ENCODE measurements at regions not wholly inside any gene's neighbourhood (a gene's known extent, or its start where the extent isn't known, plus 50 kb on each side); places are given as distances from the start of the nearest gene placed in this dataset.

DNA sequence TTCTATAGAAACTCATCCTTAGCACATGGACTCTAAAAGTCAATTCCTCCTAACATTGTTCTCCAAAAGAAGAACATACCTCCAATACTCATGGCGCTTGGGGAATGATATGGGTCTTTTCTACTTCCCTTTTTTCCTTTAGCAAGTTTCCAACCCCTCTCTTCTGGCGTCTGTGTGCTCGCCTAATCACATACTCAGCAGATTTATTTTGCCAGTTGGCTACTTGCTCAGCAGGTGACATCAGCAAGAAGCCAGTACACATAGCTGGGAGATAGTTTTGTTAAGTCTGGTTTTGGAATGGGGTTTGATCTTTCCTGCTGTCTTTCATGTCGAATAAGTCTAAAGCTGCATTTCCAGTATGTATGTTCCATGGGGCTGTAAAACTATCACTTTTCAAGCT lies 193.8 kb downstream of the POM121L12 start:
- no peak for ATAC-seq
- no peak for DNase-seq (ENCODE audit: low read depth in 1 of 2, low spot score in 1 of 2)
- no peak overlapping the region for H3K4me2 ChIP-seq
- no peak for FAIRE-seq
- H3K4me3 ChIP-seq = no peak overlapping the region
- 5% methylated on average over 4 of the region's 4 CpGs for WGBS (ENCODE audit: missing lambda C conversion rate)
- POLR2A ChIA-PET = no interaction called here
- H3K4me1 ChIP-seq = no peaks in the 10 kb centered on the region
- CTCF ChIA-PET = no interaction called here
- peaks cover 3% of the 10 kb centered on the region; the same call in 1 of the 3 replicates for H3K9me3 ChIP-seq
- H3K27ac ChIP-seq = no peak overlapping the region
- no peak for TF ChIP-seq KDM5A (IDR thresholded peaks at IDR 0.05)
- no peak for TF ChIP-seq NR3C1 (IDR thresholded peaks at IDR 0.05)
- TF ChIP-seq ZSCAN20 (CRISPR knock-in tag; IDR thresholded peaks at IDR 0.05) = no peak
- TF ChIP-seq, protein P1, sequence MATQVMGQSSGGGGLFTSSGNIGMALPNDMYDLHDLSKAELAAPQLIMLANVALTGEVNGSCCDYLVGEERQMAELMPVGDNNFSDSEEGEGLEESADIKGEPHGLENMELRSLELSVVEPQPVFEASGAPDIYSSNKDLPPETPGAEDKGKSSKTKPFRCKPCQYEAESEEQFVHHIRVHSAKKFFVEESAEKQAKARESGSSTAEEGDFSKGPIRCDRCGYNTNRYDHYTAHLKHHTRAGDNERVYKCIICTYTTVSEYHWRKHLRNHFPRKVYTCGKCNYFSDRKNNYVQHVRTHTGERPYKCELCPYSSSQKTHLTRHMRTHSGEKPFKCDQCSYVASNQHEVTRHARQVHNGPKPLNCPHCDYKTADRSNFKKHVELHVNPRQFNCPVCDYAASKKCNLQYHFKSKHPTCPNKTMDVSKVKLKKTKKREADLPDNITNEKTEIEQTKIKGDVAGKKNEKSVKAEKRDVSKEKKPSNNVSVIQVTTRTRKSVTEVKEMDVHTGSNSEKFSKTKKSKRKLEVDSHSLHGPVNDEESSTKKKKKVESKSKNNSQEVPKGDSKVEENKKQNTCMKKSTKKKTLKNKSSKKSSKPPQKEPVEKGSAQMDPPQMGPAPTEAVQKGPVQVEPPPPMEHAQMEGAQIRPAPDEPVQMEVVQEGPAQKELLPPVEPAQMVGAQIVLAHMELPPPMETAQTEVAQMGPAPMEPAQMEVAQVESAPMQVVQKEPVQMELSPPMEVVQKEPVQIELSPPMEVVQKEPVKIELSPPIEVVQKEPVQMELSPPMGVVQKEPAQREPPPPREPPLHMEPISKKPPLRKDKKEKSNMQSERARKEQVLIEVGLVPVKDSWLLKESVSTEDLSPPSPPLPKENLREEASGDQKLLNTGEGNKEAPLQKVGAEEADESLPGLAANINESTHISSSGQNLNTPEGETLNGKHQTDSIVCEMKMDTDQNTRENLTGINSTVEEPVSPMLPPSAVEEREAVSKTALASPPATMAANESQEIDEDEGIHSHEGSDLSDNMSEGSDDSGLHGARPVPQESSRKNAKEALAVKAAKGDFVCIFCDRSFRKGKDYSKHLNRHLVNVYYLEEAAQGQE (IDR thresholded peaks at IDR 0.05) = no peak

DNA sequence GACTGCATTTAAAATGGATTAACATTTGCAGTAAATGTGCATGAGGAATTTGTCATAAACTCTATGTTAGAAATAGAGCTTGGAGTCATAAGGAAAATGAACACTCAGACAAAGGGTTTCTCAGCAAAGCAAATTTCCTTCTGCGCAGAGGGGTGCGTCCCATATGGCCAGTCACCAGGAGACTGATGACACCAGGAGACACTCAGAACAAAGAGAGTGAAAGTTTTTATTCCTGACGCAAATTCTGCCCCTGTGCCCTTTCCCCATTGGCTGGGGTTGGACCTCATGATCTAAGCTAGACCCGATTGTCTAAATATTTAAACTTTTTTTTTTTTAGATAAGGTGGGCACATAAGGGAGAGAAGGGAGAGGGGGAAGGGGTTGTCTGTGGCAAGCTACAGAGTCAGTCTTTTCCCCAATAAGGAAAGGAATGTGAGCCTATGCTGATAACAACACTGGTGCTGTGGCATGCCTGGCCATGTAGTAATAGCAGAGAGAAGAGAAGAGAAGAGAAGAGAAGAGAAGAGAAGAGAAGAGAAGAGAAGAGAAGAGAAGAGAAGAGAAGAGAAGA lies 202.0 kb downstream of the POM121L12 start:
- Histone ChIP-seq H3K4me2 (no peak overlapping the region), H3K27ac (no peak overlapping the region), H3K4me3 (no peak overlapping the region), H3K4me1 (no peaks in the 10 kb centered on the region), H3K9me3 (0 out of 3 replicates have a peak, but pooled peaks cover 5% of the 10 kb centered on the region)
- ChIA-PET CTCF (no interaction called here), POLR2A (no interaction called here)
- FAIRE-seq (no peak), DNase-seq (ENCODE audit: low read depth in 1 of 2, low spot score in 1 of 2) (no peak), ATAC-seq (no peak)
- whole genome bisulfite sequencing (ENCODE audit: missing lambda C conversion rate) = 30% methylated on average over 4 of the region's 4 CpGs
- TF ChIP-seq SMC3 (IDR thresholded peaks at IDR 0.05) = no peak
- TF ChIP-seq, protein P2, sequence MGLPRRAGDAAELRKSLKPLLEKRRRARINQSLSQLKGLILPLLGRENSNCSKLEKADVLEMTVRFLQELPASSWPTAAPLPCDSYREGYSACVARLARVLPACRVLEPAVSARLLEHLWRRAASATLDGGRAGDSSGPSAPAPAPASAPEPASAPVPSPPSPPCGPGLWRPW (IDR thresholded peaks at IDR 0.05) = no peak
- no peak for TF ChIP-seq HEYL (CRISPR knock-in tag; IDR thresholded peaks at IDR 0.05)
- TF ChIP-seq RARB (CRISPR knock-in tag; IDR thresholded peaks at IDR 0.05) = no peak
- TF ChIP-seq, protein P3, sequence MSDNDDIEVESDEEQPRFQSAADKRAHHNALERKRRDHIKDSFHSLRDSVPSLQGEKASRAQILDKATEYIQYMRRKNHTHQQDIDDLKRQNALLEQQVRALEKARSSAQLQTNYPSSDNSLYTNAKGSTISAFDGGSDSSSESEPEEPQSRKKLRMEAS (IDR thresholded peaks at IDR 0.05) = no peak
- no peak for TF ChIP-seq RAD21 (conservative IDR thresholded peaks at IDR 0.05 in 1 of 2, IDR thresholded peaks at IDR 0.05 in 1 of 2)
- TF ChIP-seq PHF8 (IDR thresholded peaks at IDR 0.05; ENCODE audit: borderline replicate concordance, low read depth) = no peak
- TF ChIP-seq ZC3H11A (IDR thresholded peaks at IDR 0.05) = no peak
- TF ChIP-seq, protein P4, sequence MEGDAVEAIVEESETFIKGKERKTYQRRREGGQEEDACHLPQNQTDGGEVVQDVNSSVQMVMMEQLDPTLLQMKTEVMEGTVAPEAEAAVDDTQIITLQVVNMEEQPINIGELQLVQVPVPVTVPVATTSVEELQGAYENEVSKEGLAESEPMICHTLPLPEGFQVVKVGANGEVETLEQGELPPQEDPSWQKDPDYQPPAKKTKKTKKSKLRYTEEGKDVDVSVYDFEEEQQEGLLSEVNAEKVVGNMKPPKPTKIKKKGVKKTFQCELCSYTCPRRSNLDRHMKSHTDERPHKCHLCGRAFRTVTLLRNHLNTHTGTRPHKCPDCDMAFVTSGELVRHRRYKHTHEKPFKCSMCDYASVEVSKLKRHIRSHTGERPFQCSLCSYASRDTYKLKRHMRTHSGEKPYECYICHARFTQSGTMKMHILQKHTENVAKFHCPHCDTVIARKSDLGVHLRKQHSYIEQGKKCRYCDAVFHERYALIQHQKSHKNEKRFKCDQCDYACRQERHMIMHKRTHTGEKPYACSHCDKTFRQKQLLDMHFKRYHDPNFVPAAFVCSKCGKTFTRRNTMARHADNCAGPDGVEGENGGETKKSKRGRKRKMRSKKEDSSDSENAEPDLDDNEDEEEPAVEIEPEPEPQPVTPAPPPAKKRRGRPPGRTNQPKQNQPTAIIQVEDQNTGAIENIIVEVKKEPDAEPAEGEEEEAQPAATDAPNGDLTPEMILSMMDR (IDR thresholded peaks at IDR 0.05) = no peak
- no peak for TF ChIP-seq ZFP36 (IDR thresholded peaks at IDR 0.05; ENCODE audit: borderline replicate concordance, partially characterized antibody)
- TF ChIP-seq ZNF302 (CRISPR knock-in tag; IDR thresholded peaks at IDR 0.05) = no peak
- no peak for TF ChIP-seq MYC (IDR thresholded peaks at IDR 0.05; ENCODE audit: borderline replicate concordance, low read length)

DNA sequence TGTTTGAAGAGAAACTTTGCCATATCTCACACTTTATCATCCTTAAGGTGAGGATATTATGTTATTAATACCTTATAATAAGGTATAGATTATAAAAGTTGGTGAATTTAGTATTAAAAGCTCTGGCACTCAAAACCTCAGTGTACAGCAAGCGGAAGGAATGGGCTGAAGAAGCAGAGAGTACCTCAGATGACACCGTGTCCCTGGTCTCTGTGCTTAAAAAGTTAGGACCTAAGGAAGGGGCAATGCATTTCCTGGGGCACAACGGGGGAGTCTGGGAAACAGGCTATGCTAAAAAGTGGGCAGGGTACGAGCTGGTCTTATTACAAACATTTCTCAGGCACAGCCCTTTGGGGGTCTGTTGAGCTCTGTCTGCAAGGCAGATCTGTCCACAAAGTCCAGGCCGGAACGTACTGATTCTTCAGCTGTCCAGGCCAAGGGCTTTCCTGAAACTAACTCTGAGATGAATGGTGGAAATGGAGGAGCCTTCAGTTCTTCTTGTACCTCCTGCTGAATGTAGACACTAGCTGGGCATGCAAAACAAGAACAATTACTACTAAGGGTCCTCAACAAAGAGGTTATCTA lies 202.7 kb downstream of the POM121L12 start:
- 5% methylated on average over 6 of the region's 6 CpGs for WGBS (ENCODE audit: missing lambda C conversion rate)
- FAIRE-seq (no peak), DNase-seq (ENCODE audit: low read depth in 1 of 2, low spot score in 1 of 2) (no peak), ATAC-seq (no peak)
- H3K4me3 ChIP-seq = no peak overlapping the region
- no peaks in the 10 kb centered on the region for H3K4me1 ChIP-seq
- no peak for TF ChIP-seq EHMT2 (IDR thresholded peaks at IDR 0.05; ENCODE audit: low read depth)
- no peak for TF ChIP-seq PHF8 (IDR thresholded peaks at IDR 0.05; ENCODE audit: borderline replicate concordance, low read depth)
- TF ChIP-seq CBX2 (IDR thresholded peaks at IDR 0.05; ENCODE audit: borderline replicate concordance, low read depth) = no peak
- TF ChIP-seq RCOR1 (IDR thresholded peaks at IDR 0.05; ENCODE audit: low read depth, low read length) = no peak
- no peak for TF ChIP-seq EP300 (IDR thresholded peaks at IDR 0.05)
- TF ChIP-seq, protein P3 (IDR thresholded peaks at IDR 0.05) = no peak
- TF ChIP-seq EHF (CRISPR knock-in tag; IDR thresholded peaks at IDR 0.05) = no peak
- TF ChIP-seq HOXA7 (CRISPR knock-in tag; IDR thresholded peaks at IDR 0.05) = no peak
- TF ChIP-seq, protein P2 (IDR thresholded peaks at IDR 0.05) = no peak
- TF ChIP-seq MAZ (IDR thresholded peaks at IDR 0.05; ENCODE audit: borderline replicate concordance, low read depth, low read length) = no peak
- TF ChIP-seq GATA3 (IDR thresholded peaks at IDR 0.05; ENCODE audit: borderline replicate concordance) = no peak
- TF ChIP-seq, protein P4 (IDR thresholded peaks at IDR 0.05) = no peak
- ChIA-PET POLR2A (no interaction called here), CTCF (no interaction called here)
- 0 out of 3 replicates have a peak, but pooled peaks cover 2% of the 10 kb centered on the region for H3K9me3 ChIP-seq
- H3K4me2 ChIP-seq = no peak overlapping the region
- no peak overlapping the region for H3K27ac ChIP-seq
